IMR-90 (cell line): ENCODE measurements at regions not wholly inside any gene's neighbourhood (a gene's known extent, or its start where the extent isn't known, plus 50 kb on each side); places are given as distances from the start of the nearest gene placed in this dataset.

Experiments
- ATAC-seq: fragments of 200-7000 bp; cut with Tn5 transposase; 2 replicates; pipeline ENCODE4 v1.9.1; 2020; ENCODE audit warnings: low read depth, mild to moderate bottlenecking, moderate library complexity
- BruUV-seq: library from RNA; stranded (reverse); fragments of 400-500 nt; replicated peaks from 2 replicates; lab custom pipeline; 2021; lab: Mats Ljungman, UMichigan
- CTCF ChIA-PET: fragments of 300-600 bp; formaldehyde crosslinking; extraction: SDS; loops from one replicate; lab custom pipeline; 2021; ENCODE audit warnings: antibody characterized with exemption; lab: Yijun Ruan, JAX
- POLR2A ChIA-PET: fragments of 300-600 bp; sonication (Branson Sonifier 250); formaldehyde crosslinking; loops from one replicate; lab custom pipeline; 2022; ENCODE audit warnings: antibody characterized with exemption; ENCODE audit not compliant: unreplicated experiment; lab: Charles Lee
- DNase-seq: peaks from one replicate; pipeline ENCODE4 v3.0.0; 2013
- H2AFZ ChIP-seq: replicated peaks from 2 replicates; pipeline ENCODE3; 2013; ENCODE audit warnings: low read length, mild to moderate bottlenecking; ENCODE audit not compliant: poor library complexity
- H2AK5ac ChIP-seq: 2 replicates; pipeline ENCODE4 v1.6.1; 2013; ENCODE audit warnings: low read depth, low read length, inconsistent platforms
- H2AK9ac ChIP-seq: replicated peaks from 2 replicates; pipeline ENCODE3; 2013; ENCODE audit warnings: mild to moderate bottlenecking, low read depth, low read length, moderate library complexity; ENCODE audit not compliant: poor library complexity
- H2BK120ac ChIP-seq: 2 replicates; pipeline ENCODE4 v1.6.1; 2013; ENCODE audit warnings: low read depth, low read length, inconsistent platforms
- H2BK15ac ChIP-seq: 3 replicates; pipeline ENCODE4 v1.6.1; 2013; ENCODE audit warnings: low read depth, low read length, inconsistent platforms
- H2BK20ac ChIP-seq: 2 replicates; pipeline ENCODE4 v1.6.1; 2013; ENCODE audit warnings: low read depth, mild to moderate bottlenecking, inconsistent platforms, low read length, moderate library complexity
- H2BK5ac ChIP-seq: 2 replicates; pipeline ENCODE4 v1.6.1; 2013; ENCODE audit warnings: mild to moderate bottlenecking, low read depth, low read length, inconsistent platforms; ENCODE audit not compliant: poor library complexity, severe bottlenecking
- H3K14ac ChIP-seq: replicated peaks from 2 replicates; pipeline ENCODE4 v1.6.1; 2013; ENCODE audit warnings: low read depth, low read length, inconsistent platforms
- H3K18ac ChIP-seq: 2 replicates; pipeline ENCODE4 v1.6.1; 2013; ENCODE audit warnings: low read depth, low read length, control low read depth
- H3K23ac ChIP-seq: 2 replicates; pipeline ENCODE4 v1.6.1; 2013; ENCODE audit warnings: low read depth, low read length, inconsistent platforms
- H3K27ac ChIP-seq: 2 replicates; pipeline ENCODE4 v1.5.1; 2013; ENCODE audit warnings: mild to moderate bottlenecking, control low read depth, low read length; ENCODE audit not compliant: insufficient read depth
- H3K27me3 ChIP-seq: 2 replicates; pipeline ENCODE4 v1.6.1; 2013; ENCODE audit warnings: low read length; ENCODE audit not compliant: control insufficient read depth, insufficient read depth
- H3K36me3 ChIP-seq: 2 replicates; pipeline ENCODE4 v1.6.1; 2013; ENCODE audit warnings: low read length, mixed read lengths; ENCODE audit not compliant: control insufficient read depth, insufficient read depth
- H3K4ac ChIP-seq: 2 replicates; pipeline ENCODE4 v1.6.1; 2013; ENCODE audit warnings: low read depth, low read length, inconsistent platforms
- H3K4me1 ChIP-seq: 2 replicates; pipeline ENCODE4 v1.6.1; 2013; ENCODE audit warnings: low read length, mixed read lengths; ENCODE audit not compliant: control insufficient read depth, insufficient read depth
- H3K4me2 ChIP-seq: 2 replicates; pipeline ENCODE4 v1.6.1; 2013; ENCODE audit warnings: low read depth, mild to moderate bottlenecking, control low read depth, low read length, moderate library complexity
- H3K4me3 ChIP-seq: 2 replicates; pipeline ENCODE4 v1.5.1; 2013; ENCODE audit warnings: low read depth, mild to moderate bottlenecking, control low read depth, low read length, moderate library complexity; ENCODE audit not compliant: insufficient read depth
- H3K56ac ChIP-seq: 2 replicates; pipeline ENCODE4 v1.6.1; 2013; ENCODE audit warnings: low read length, inconsistent platforms; ENCODE audit not compliant: insufficient read depth; ENCODE audit errors: extremely low read depth
- H3K79me1 ChIP-seq, 2 experiments: 2 replicates each; pipeline ENCODE4 v1.6.1; 2013; ENCODE audit warnings: low read length in 2 of 2, inconsistent platforms in 1 of 2, low read depth in 1 of 2
- H3K9ac ChIP-seq: 2 replicates; pipeline ENCODE4 v1.6.1; 2013; ENCODE audit warnings: low read depth, low read length, control low read depth
- H3K9me1 ChIP-seq: 2 replicates; pipeline ENCODE4 v1.6.1; 2013; ENCODE audit warnings: low read length, inconsistent platforms; ENCODE audit not compliant: insufficient read depth
- H3K9me3 ChIP-seq: 2 replicates; pipeline ENCODE4 v1.6.1; 2013; ENCODE audit warnings: low read length; ENCODE audit not compliant: control insufficient read depth, insufficient read depth
- H4K20me1 ChIP-seq: 2 replicates; pipeline ENCODE4 v1.6.1; 2013; ENCODE audit warnings: low read length, inconsistent platforms; ENCODE audit not compliant: insufficient read depth
- H4K5ac ChIP-seq: 2 replicates; pipeline ENCODE4 v1.6.1; 2013; ENCODE audit warnings: mild to moderate bottlenecking, low read depth, low read length, control low read depth
- H4K8ac ChIP-seq, 2 experiments: 2 replicates each; pipeline ENCODE4 v1.6.1; 2013; ENCODE audit warnings: low read depth in 2 of 2, low read length in 2 of 2, control low read depth in 1 of 2, inconsistent platforms in 1 of 2
- H4K91ac ChIP-seq: 2 replicates; pipeline ENCODE4 v1.6.1; 2013; ENCODE audit warnings: low read depth, low read length, inconsistent platforms; ENCODE audit not compliant: insufficient read depth
- BHLHE40 ChIP-seq: fragments of 150-350 bp; IDR thresholded peaks from 2 replicates; pipeline ENCODE4 v1.6.1; 2016; ENCODE audit warnings: mild to moderate bottlenecking, low read depth, low read length
- CEBPB ChIP-seq: IDR thresholded peaks from 2 replicates; pipeline ENCODE4 v1.6.1; 2012; ENCODE audit warnings: low read depth, low read length, improper control_type of control experiment
- CHD1 ChIP-seq: IDR thresholded peaks from 2 replicates; pipeline ENCODE4 v1.6.1; 2012; ENCODE audit warnings: low read depth, low read length, improper control_type of control experiment
- CTCF ChIP-seq: conservative IDR thresholded peaks from 2 replicates; pipeline ENCODE4 v1.5.1; 2012; ENCODE audit warnings: mild to moderate bottlenecking, low read depth, low read length, improper control_type of control experiment
- ELK1 ChIP-seq: fragments of 150-350 bp; IDR thresholded peaks from 2 replicates; pipeline ENCODE4 v1.6.1; 2016; ENCODE audit warnings: low read depth, mild to moderate bottlenecking, low read length, moderate library complexity, borderline replicate concordance
- MAFK ChIP-seq: IDR thresholded peaks from 2 replicates; pipeline ENCODE4 v1.6.1; 2012; ENCODE audit warnings: low read depth, low read length, improper control_type of control experiment
- MXI1 ChIP-seq: IDR thresholded peaks from 2 replicates; pipeline ENCODE4 v1.6.1; 2012; ENCODE audit warnings: low read depth, mild to moderate bottlenecking, low read length, moderate library complexity, borderline replicate concordance
- NFE2L2 ChIP-seq: fragments of 150-350 bp; IDR thresholded peaks from 2 replicates; pipeline ENCODE4 v1.6.1; 2016; ENCODE audit warnings: low read depth, mild to moderate bottlenecking, low read length
- POLR2A ChIP-seq: IDR thresholded peaks from 2 replicates; pipeline ENCODE4 v1.6.1; 2012; ENCODE audit warnings: mild to moderate bottlenecking, low read depth, low read length
- RAD21 ChIP-seq: IDR thresholded peaks from 2 replicates; pipeline ENCODE4 v1.6.1; 2012; ENCODE audit warnings: low read length, improper control_type of control experiment
- RCOR1 ChIP-seq: IDR thresholded peaks from 2 replicates; pipeline ENCODE4 v1.6.1; 2012; ENCODE audit warnings: mild to moderate bottlenecking, low read length, improper control_type of control experiment; ENCODE audit not compliant: insufficient replicate concordance
- RFX5 ChIP-seq: IDR thresholded peaks from 2 replicates; pipeline ENCODE4 v1.8.0; 2012; ENCODE audit warnings: low read depth, mild to moderate bottlenecking, low read length, moderate library complexity
- USF2 ChIP-seq: fragments of 150-350 bp; IDR thresholded peaks from 2 replicates; pipeline ENCODE4 v1.6.1; 2017; ENCODE audit warnings: mild to moderate bottlenecking, antibody characterized with exemption, low read length, low read depth
- WGBS, 2 experiments: methylation state at CpG; one replicate each; pipeline versions ENCODE4 v1.1.5 to v1.1.7; 2013; ENCODE audit warnings: missing lambda C conversion rate in 2 of 2; ENCODE audit not compliant: insufficient read length in 1 of 2; ENCODE audit errors: extremely low coverage in 2 of 2; 5-methylcytosine and 5-hydroxymethylcytosine counted together
- dilution Hi-C: fragments of 300-500 bp; cut with HindIII; formaldehyde crosslinking; loops from one replicate; pipeline ENCODE4 v1.14.3; 2018; ENCODE audit warnings: low sequenced_read_pairs; ENCODE audit not compliant: unreplicated experiment
- in situ Hi-C: fragments of 300-500 bp; cut with MboI; formaldehyde crosslinking; loops from 3 replicates; pipeline ENCODE4 v1.14.3; 2019; ENCODE audit warnings: low sequenced_read_pairs, inconsistent platforms, mixed read lengths
- intact Hi-C: fragments of 100-400 bp; cut with micrococcal nuclease; formaldehyde crosslinking; loops from 2 replicates; pipeline ENCODE4 v1.10.0; 2022

GRCh38 chr9:102185962-102186361, 447.5 kb upstream of the GRIN3A start:
- no peak overlapping the region for H3K14ac ChIP-seq
- H3K27ac ChIP-seq = no peak overlapping the region
- no peak overlapping the region for H2BK20ac ChIP-seq
- in situ Hi-C loops (no loop called here), dilution Hi-C loops (no loop called here), intact Hi-C loops (no loop called here)
- H4K91ac ChIP-seq = no peak overlapping the region
- CTCF ChIA-PET = no interaction called here
- no peak overlapping the region for H2AK9ac ChIP-seq
- H3K4ac ChIP-seq = no peak overlapping the region
- no peaks in the 10 kb centered on the region for H3K9me1 ChIP-seq
- H3K9me3 ChIP-seq = no peaks in the 10 kb centered on the region
- H3K4me1 ChIP-seq = no peaks in the 10 kb centered on the region
- H3K18ac ChIP-seq = no peak overlapping the region
- no peak for DNase-seq
- ATAC-seq = no peak
- no peak overlapping the region for H2BK120ac ChIP-seq
- H3K27me3 ChIP-seq = no peaks in the 10 kb centered on the region
- POLR2A ChIA-PET = no interaction called here
- no peak overlapping the region for H3K4me3 ChIP-seq
- H4K8ac ChIP-seq = no peak overlapping the region
- H2BK15ac ChIP-seq = no peak overlapping the region
- no peak for TF ChIP-seq ELK1
- no peak for TF ChIP-seq CEBPB
- TF ChIP-seq BHLHE40 = no peak
- no peak for TF ChIP-seq CTCF
- no peak for TF ChIP-seq POLR2A
- no peak for TF ChIP-seq USF2
- TF ChIP-seq MAFK = no peak
- TF ChIP-seq RCOR1 = no peak
- no peak for TF ChIP-seq RAD21
- TF ChIP-seq NFE2L2 = no peak
- TF ChIP-seq RFX5 = no peak
- no peak for TF ChIP-seq CHD1
- TF ChIP-seq MXI1 = no peak
- H4K20me1 ChIP-seq = no peaks in the 10 kb centered on the region
- no peak overlapping the region for H3K9ac ChIP-seq
- H2BK5ac ChIP-seq = no peak overlapping the region
- no CpG with 5 or more reads among the region's 1 CpG for WGBS, 2 experiments
- H3K36me3 ChIP-seq = no peaks in the 10 kb centered on the region
- no peak overlapping the region for H3K23ac ChIP-seq
- H2AFZ ChIP-seq = no peak overlapping the region
- BruUV-seq = no TSS peak
- H4K5ac ChIP-seq = no peak overlapping the region
- no peak overlapping the region for H2AK5ac ChIP-seq
- H3K4me2 ChIP-seq = no peak overlapping the region
- H3K79me1 ChIP-seq = no peaks in the 10 kb centered on the region
- H3K56ac ChIP-seq = no peak overlapping the region
